GM18498 (cell line): ENCODE measurements at regions not wholly inside any gene's neighbourhood (a gene's known extent, or its start where the extent isn't known, plus 50 kb on each side); places are given as distances from the start of the nearest gene placed in this dataset.
"Not testable (repeated sequence)": the region's sequence is repeated elsewhere in the genome, so short reads cannot be mapped to it uniquely, and the experiment has no call there.

ENCODE experiments used
- ATAC-seq: cut with Tn5 transposase; IDR thresholded peaks from one replicate; pipeline ENCODE4 v1.9.1; 2021; ENCODE audit warnings: mild to moderate bottlenecking, moderate library complexity; ENCODE audit not compliant: unreplicated experiment

GRCh38 chr5:105218018-105218417, 1655.4 kb upstream of the NUDT12 start:
- no peak for ATAC-seq

- no peak for ATAC-seq
Measured at GRCh38 chr5:105213078-105213477, 1650.5 kb upstream of the NUDT12 start.

- ATAC-seq: no peak
Measured at GRCh38 chr5:105207066-105207465, 1644.5 kb upstream of the NUDT12 start.

- ATAC-seq: no peak
Measured at GRCh38 chr5:105197531-105197930, 1634.9 kb upstream of the NUDT12 start.

GRCh38 chr5:105195765-105196164, 1633.2 kb upstream of the NUDT12 start:
- no peak for ATAC-seq

- ATAC-seq: no peak
Measured at GRCh38 chr5:105172918-105173317, 1610.3 kb upstream of the NUDT12 start.

- no peak for ATAC-seq
Measured at GRCh38 chr5:105168806-105169205, 1606.2 kb upstream of the NUDT12 start.

- no peak for ATAC-seq
Measured at GRCh38 chr5:105167092-105167491, 1604.5 kb upstream of the NUDT12 start.

- ATAC-seq: no peak
Measured at GRCh38 chr5:105163547-105163946, 1601.0 kb upstream of the NUDT12 start.

GRCh38 chr5:105162557-105162956, 1600.0 kb upstream of the NUDT12 start:
- ATAC-seq: not testable (repeated sequence)

GRCh38 chr5:105158526-105158925, 1595.9 kb upstream of the NUDT12 start:
- no peak for ATAC-seq

- ATAC-seq: no peak
Measured at GRCh38 chr5:105150323-105150722, 1587.7 kb upstream of the NUDT12 start.

GRCh38 chr5:105146867-105147266, 1584.3 kb upstream of the NUDT12 start:
- no peak for ATAC-seq

- ATAC-seq: no peak
Measured at GRCh38 chr5:105145152-105145551, 1582.6 kb upstream of the NUDT12 start.

- ATAC-seq: no peak
Measured at GRCh38 chr5:105134328-105134727, 1571.7 kb upstream of the NUDT12 start.

- no peak for ATAC-seq
Measured at GRCh38 chr5:105133087-105133486, 1570.5 kb upstream of the NUDT12 start.

- ATAC-seq: no peak
Measured at GRCh38 chr5:105132581-105132980, 1570.0 kb upstream of the NUDT12 start.

- no peak for ATAC-seq
Measured at GRCh38 chr5:105131045-105131444, 1568.5 kb upstream of the NUDT12 start.

- ATAC-seq: no peak
Measured at GRCh38 chr5:105101577-105101976, 1539.0 kb upstream of the NUDT12 start.

- no peak for ATAC-seq
Measured at GRCh38 chr5:105088961-105089360, 1526.4 kb upstream of the NUDT12 start.

- ATAC-seq: no peak
Measured at GRCh38 chr5:105088102-105088501, 1525.5 kb upstream of the NUDT12 start.

GRCh38 chr5:105057893-105058292, 1495.3 kb upstream of the NUDT12 start:
- ATAC-seq: no peak

- no peak for ATAC-seq
Measured at GRCh38 chr5:105057001-105057436, 1494.4 kb upstream of the NUDT12 start.

- no peak for ATAC-seq
Measured at GRCh38 chr5:105054406-105054805, 1491.8 kb upstream of the NUDT12 start.
